ENCODE measurements at regions not wholly inside any gene's neighbourhood (a gene's known extent, or its start where the extent isn't known, plus 50 kb on each side); places are given as distances from the start of the nearest gene placed in this dataset.

GRCh38 chr1:50322579-50322978 lies 100.7 kb downstream of the DMRTA2 start:
- Histone ChIP-seq H4K20me1 (ENCODE audit: insufficient read depth, low read length) (no peaks in the 10 kb centered on the region), H3K79me2 (ENCODE audit: insufficient read depth, low read depth, low read length) (no peaks in the 10 kb centered on the region), H3K4me3 (ENCODE audit: low read depth, low read length, poor library complexity, severe bottlenecking) (no peak overlapping the region), H3K4me2 (ENCODE audit: low read length) (no peak overlapping the region), H3K9me2 (ENCODE audit: insufficient read depth, low read length) (no peaks in the 10 kb centered on the region), H3K36me3 (ENCODE audit: insufficient read depth, low read length) (no peaks in the 10 kb centered on the region), H2AFZ (ENCODE audit: low read length) (no peak overlapping the region), H3K9me3 (ENCODE audit: low read length) (no peaks in the 10 kb centered on the region), H3K4me1 (ENCODE audit: insufficient read depth, low read length, poor library complexity, severe bottlenecking) (no peaks in the 10 kb centered on the region), H3K27ac (ENCODE audit: low read depth, low read length, poor library complexity, severe bottlenecking) (no peak overlapping the region)
- intact Hi-C loops (cut with micrococcal nuclease; ENCODE audit: unreplicated experiment), result no loop called here
- DNase-seq (ENCODE audit: low spot score), result no peak
- ChIA-PET CTCF (ENCODE audit: unreplicated experiment) (no interaction called here), POLR2A (no interaction called here)
- no TSS peak for BruUV-seq (replicated peaks)
- TF ChIP-seq EZH2phosphoT487 (IDR thresholded peaks at IDR 0.05; ENCODE audit: borderline replicate concordance, low read depth, low read length) (no peak), CTCF (conservative IDR thresholded peaks at IDR 0.05; ENCODE audit: low read length) (no peak)

GRCh38 chr1:50318428-50318827 lies 104.8 kb downstream of the DMRTA2 start:
- no TSS peak for BruUV-seq (replicated peaks)
- no peak for DNase-seq (ENCODE audit: low spot score)
- no peaks in the 10 kb centered on the region for H3K4me1 ChIP-seq (ENCODE audit: insufficient read depth, low read length, poor library complexity, severe bottlenecking)
- intact Hi-C loops (cut with micrococcal nuclease; ENCODE audit: unreplicated experiment), result no loop called here
- H2AFZ ChIP-seq (ENCODE audit: low read length), result no peak overlapping the region
- H3K36me3 ChIP-seq (ENCODE audit: insufficient read depth, low read length), result no peaks in the 10 kb centered on the region
- no peaks in the 10 kb centered on the region for H3K9me3 ChIP-seq (ENCODE audit: low read length)
- H3K9me2 ChIP-seq (ENCODE audit: insufficient read depth, low read length), result no peaks in the 10 kb centered on the region
- TF ChIP-seq CTCF (conservative IDR thresholded peaks at IDR 0.05; ENCODE audit: low read length) (no peak), EZH2phosphoT487 (IDR thresholded peaks at IDR 0.05; ENCODE audit: borderline replicate concordance, low read depth, low read length) (no peak)
- CTCF ChIA-PET (ENCODE audit: unreplicated experiment), result no interaction called here
- no peak overlapping the region for H3K4me3 ChIP-seq (ENCODE audit: low read depth, low read length, poor library complexity, severe bottlenecking)
- no peaks in the 10 kb centered on the region for H4K20me1 ChIP-seq (ENCODE audit: insufficient read depth, low read length)
- no peak overlapping the region for H3K4me2 ChIP-seq (ENCODE audit: low read length)
- H3K27ac ChIP-seq (ENCODE audit: low read depth, low read length, poor library complexity, severe bottlenecking), result no peak overlapping the region
- POLR2A ChIA-PET, result interaction anchor here (0.6 kb wide), 1 partner anchor 552 kb away, joined by 3 read pairs; no protein-coding TSS in a partner anchor
- no peaks in the 10 kb centered on the region for H3K79me2 ChIP-seq (ENCODE audit: insufficient read depth, low read depth, low read length)

- ChIA-PET CTCF (ENCODE audit: unreplicated experiment) (no interaction called here), POLR2A (no interaction called here)
- H3K9me2 ChIP-seq (ENCODE audit: insufficient read depth, low read length), result no peaks in the 10 kb centered on the region
- no peak overlapping the region for H3K4me2 ChIP-seq (ENCODE audit: low read length)
- no peak overlapping the region for H3K27ac ChIP-seq (ENCODE audit: low read depth, low read length, poor library complexity, severe bottlenecking)
- intact Hi-C loops (cut with micrococcal nuclease; ENCODE audit: unreplicated experiment), result no loop called here
- H3K36me3 ChIP-seq (ENCODE audit: insufficient read depth, low read length), result no peaks in the 10 kb centered on the region
- H3K4me3 ChIP-seq (ENCODE audit: low read depth, low read length, poor library complexity, severe bottlenecking), result no peak overlapping the region
- no peaks in the 10 kb centered on the region for H3K9me3 ChIP-seq (ENCODE audit: low read length)
- H4K20me1 ChIP-seq (ENCODE audit: insufficient read depth, low read length), result no peaks in the 10 kb centered on the region
- TF ChIP-seq CTCF (conservative IDR thresholded peaks at IDR 0.05; ENCODE audit: low read length), result no peak
- no peaks in the 10 kb centered on the region for H3K4me1 ChIP-seq (ENCODE audit: insufficient read depth, low read length, poor library complexity, severe bottlenecking)
- H3K79me2 ChIP-seq (ENCODE audit: insufficient read depth, low read depth, low read length), result no peaks in the 10 kb centered on the region
- H2AFZ ChIP-seq (ENCODE audit: low read length), result no peak overlapping the region
- DNase-seq (ENCODE audit: low spot score), result peak; percentile 48
- BruUV-seq (replicated peaks), result no TSS peak
Measured at GRCh38 chr1:50308878-50309277, 114.4 kb downstream of the DMRTA2 start.
